Inferior parietal cortex (tissue), 1 donor: ENCODE measurements at regions not wholly inside any gene's neighbourhood (a gene's known extent, or its start where the extent isn't known, plus 50 kb on each side); places are given as distances from the start of the nearest gene placed in this dataset.

Source experiments
- DNase-seq: peaks from one replicate; pipeline ENCODE4 v3.0.0-alpha.2; 2016; ENCODE audit errors: extremely low spot score

DNA sequence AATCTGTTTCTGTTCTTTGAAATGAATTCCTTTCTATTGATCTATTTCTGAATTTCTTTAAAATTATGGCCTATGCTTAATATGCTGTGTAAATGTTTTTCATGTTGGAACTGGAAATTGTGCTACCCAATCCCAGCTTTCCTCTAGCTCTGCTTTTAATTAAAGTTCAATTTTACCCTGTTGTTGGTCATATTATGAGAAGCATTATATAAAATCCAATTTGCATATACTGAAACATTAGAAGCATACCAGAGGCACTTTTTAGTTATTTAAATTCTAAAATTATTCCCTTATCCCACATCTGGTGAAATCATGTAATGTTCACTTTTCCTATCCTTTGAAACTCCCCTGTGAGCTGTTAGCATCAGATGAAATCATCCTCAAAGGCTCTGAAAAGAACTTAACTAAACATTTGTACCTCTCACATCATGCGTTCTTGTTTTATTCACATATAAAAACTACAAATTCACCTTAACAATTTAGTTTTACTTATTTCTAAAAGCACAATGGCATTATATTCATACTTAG is 160.6 kb upstream of the COL21A1 start:
- no peak for DNase-seq

- no peak for DNase-seq
Measured at GRCh38 chr6:56406276-56407269, 159.2 kb upstream of the COL21A1 start.

DNA sequence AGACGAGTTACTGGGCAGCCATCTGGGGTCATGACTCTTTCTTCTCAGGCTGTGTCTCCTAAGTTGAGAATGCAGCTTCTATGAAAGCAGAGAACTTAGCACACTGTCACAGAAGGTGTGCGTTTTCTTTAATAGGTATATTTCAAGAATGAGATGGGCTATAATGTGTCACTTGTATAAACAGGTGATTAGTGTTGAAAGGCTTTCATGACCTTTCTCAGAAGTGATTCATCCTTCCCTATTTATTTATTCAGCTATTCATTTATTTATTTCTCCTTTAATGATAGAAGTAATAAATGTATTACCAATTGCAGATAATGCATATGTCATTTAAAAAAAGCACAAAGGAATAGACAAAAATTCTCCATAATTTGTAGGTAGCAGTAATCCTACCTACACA is 157.2 kb upstream of the COL21A1 start:
- DNase-seq, result no peak

GRCh38 chr6:56403745-56404144 is 156.4 kb upstream of the COL21A1 start:
- DNase-seq, result no peak

GRCh38 chr6:56401477-56402070 is 154.2 kb upstream of the COL21A1 start:
- DNase-seq, result no peak

GRCh38 chr6:56400273-56400672 is 152.9 kb upstream of the COL21A1 start:
- DNase-seq, result no peak

DNA sequence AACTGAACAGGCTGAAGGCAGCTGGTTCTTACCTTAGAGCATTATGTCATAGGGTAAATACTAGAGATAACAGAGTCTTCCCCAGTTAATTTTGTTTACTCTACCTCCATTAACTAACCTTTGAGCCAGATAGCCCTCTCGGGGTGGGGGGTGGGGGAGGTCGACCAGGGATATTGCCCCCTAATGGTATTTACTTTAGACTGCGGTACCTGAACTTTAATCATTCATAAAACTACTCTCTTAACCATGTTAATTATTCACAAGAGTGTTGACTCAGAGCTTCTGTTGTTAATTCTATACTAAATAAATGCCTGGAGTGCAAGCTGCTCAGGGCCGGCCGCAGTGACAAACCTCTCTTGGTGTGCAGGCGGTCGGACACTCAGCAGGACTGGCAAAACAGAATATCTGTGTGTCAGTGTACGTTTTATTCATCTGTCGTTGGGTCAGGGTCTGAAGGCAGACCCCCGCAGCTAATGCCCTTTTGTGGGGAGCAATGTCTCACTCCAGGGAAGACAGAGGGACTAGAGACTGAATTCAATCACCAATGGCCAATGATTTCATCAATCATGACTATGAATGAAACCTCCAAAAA is 152.4 kb upstream of the COL21A1 start:
- no peak for DNase-seq

DNA sequence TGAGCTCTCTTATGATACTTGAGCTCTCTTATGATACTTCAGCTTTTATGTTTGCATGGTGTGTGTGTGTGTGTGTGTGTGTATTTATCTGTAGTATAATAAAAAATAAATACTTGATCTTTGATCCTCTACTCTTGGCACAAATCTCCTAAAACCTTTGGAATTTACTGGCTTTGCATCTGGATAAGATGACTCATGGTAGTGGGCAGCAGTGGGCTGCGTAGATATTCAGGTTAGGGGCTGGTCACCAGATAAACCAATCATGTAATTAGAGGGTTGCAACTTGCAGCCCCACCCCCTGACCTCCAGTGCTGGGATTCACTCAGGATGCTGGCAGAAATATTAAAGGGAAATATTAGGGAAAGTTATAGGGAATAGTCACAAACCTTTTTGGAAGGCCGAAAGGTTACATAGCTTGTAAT is 151.9 kb upstream of the COL21A1 start:
- no peak for DNase-seq

DNA sequence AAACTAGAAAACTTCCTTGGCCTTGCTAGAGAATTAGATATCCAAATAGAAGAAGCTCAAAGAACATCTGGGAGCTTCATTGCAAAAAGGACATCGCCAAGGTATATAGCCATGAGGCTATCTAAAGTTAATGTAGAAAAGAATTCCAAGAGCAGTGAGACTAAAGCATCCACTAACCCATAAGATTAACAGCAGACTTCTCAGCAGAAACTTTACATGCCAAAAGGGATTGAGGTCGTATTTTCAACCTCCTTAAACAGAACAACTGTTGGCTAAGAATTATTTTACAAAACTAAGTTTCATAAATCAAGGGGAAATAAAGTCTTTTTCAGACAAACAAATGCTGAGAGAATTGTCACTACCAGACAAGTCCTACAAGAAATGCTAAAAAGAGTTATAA is 149.1 kb upstream of the COL21A1 start:
- DNase-seq, result no peak

DNA sequence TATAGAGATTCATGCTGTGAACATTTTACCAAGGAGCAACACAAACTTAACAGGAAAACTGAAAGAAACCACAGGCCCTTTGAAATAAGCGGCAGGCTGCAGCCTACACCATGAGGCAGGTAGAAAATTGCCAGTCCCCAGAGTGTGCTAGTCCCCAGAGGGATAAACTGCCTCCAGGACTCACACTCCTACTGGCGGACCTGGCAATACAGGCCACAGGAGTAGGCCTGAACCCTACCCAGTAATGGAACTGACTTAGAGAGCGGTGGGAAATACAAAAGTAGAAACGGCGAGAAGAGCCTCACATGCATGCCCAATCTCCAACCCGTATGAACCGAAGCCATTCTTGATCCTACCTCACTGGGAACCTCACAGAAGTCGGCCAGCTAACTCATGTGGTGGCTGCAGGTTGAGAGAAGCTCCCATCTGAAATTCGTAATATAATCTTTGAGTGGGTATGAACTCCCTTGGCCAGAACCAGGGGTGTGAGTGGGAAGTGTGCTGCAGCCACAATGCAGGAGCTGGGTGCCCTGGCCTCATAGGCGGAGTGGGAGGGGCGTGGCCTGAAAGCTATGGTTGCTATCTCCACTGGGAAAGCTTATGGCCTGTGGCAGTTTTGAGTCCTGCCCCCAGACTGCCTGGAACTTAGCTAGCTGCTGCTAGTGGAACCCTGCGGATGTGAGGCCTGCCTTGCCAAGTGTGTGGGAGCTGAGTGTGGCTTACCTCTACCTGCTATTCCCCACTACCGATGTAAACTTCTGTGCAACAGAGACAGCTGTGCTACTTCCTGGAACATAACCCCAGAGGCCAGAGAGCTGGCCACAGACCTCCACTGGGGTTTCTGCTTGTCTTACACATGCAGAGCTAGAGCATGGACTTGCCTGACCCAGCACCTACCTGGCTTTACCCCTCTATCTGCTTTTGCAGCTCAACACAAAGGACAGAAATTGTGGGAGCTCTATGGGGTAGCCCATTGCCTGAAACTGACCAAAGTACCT is 146.5 kb upstream of the COL21A1 start:
- DNase-seq, result no peak

DNA sequence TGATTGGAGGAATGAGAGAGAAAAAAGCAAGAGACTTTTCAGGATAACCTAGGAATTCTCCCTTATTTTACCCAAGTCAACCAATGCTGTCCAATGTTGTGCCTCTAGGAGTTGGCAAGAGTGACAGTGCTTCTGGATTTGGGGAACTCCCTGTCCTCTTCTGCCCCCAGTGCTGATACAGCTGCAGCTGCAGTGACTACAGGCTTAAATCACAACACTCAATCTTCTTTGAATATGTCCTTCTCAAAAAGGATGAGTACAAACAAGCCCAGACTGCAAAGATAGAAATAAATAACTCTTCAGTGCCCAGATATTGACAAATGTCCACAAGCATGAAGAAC is 141.0 kb upstream of the COL21A1 start:
- DNase-seq, result no peak

DNA sequence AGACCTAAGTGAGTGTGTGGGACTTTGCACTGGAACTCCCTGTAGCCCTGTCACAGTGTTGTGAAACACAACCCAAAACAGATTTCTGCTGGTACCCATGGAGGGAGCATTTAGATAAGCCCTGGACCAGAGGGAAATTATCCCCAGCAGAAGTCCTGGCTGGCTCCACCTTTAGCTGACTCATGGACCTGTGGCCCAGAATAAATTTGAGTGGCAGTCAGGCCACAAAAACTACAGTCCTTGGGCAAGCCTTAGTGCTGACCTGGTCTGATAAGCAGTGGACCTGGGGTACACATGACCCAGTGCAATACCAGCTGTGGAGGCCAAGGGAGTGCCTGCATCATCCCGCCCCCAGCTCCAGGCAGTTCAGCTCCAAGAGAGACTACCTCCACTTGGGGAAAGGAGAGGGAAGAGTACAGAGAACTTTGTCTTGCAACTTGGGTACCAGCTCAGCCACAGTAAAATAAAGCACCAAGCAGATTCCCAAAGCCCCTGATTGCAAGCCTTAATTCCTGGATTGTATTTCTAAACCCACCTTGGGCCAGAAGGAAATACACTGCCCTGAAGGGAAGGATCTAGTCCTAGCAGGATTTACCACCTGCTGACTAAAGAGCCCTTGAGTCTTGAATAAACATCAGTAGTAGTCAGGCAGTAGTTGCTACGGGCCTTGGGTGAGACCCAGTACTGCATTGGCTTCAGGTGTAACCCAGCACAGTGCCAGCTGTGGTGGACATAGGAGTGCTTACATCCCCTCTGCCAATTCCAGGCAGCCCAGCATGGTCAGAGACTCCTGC is 140.4 kb upstream of the COL21A1 start:
- no peak for DNase-seq

DNA sequence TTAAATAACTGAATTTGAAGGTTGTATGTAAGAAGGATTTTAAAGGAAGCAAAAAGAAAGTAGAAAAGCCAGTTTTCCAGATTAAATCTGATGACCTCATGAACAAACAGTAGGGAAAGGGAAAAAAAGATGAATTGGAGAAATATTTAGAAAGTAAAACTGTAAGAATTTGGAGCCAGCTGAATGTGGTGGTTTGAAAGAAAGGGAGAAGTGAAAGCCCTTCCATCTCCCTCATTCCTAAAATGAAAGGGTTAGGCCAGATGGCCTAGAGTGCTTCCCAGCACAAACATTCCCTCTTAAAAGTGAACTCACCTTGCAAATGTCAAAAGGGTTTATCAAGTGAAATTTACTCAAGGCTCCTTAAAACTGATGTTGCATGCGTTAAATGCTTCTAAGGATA is 139.3 kb upstream of the COL21A1 start:
- DNase-seq, result no peak

DNA sequence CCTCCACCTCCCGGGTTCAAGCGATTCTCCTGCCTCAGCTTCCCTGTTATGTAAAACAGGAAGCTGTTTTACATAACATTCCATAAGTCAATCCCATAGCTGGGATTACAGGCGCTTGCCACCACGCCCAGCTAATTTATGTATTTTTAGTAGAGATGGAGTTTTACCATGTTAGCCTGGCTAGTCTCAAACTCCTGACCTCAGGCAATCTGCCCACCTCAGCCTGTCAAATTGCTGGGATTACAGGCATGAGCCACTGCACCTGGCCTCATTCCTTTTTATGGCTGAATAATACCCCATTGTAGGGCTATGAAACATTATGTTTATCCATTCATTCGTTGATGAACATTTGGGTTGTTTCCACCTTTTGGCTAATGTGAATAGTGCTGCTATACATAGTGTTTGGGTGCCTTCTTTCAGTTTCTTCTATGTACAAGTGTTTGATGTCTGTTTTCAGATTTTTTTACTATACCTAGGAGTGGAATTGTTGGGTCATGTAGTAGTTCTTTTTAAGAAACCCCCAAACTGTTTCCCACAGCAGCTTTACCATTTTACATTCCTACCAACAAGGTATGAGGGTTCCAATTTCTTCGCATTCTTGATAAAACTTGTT is 138.7 kb upstream of the COL21A1 start:
- DNase-seq, result no peak

DNA sequence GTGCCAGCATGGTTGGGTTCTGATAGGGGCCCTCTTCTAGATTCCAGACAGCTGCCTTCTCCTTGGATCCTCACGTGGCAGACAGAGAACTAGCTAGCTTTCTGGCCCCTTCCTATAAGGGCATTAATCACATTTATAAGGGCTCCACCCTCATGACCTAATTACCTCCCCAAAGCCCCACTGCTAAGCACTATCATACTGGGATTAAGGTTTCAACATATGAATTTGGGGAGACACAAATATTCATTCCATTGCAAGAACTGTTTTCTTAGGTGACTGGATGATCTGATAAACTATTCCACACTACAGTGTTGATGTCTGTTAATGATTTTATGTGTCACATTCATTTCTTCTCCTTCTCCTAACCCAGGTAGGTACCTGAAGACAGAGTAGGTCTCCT is 135.8 kb upstream of the COL21A1 start:
- DNase-seq, result no peak

DNA sequence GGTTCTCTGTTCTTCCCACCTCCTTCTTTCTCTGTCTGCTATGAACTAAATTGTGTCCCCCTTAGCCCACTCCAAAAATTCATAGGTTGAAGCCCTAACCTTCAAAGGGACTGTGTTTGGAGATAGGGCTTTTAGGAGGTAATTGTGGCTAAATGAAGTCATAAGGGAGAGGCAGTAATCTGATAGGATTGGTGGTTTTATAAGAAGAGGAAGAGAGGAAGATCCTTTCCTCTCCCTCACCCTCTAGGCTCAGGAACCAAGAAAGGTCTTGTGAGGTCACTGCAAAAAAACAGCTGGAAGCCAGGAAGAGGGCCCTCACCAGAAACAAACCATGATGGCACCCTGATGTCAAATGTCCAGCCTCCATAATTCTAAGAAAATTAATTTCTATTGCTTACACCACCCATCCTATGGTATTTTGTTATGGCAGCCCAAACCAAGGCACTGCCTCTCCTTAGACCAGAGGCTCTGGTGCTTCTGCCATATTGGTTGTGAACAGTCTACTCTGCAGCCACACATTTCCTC is 135.1 kb upstream of the COL21A1 start:
- DNase-seq, result no peak

GRCh38 chr6:56381801-56382251 is 134.4 kb upstream of the COL21A1 start:
- DNase-seq, result no peak

GRCh38 chr6:56380476-56380875 is 133.1 kb upstream of the COL21A1 start:
- no peak for DNase-seq

- DNase-seq, result no peak
Measured at GRCh38 chr6:56378966-56379585, 131.7 kb upstream of the COL21A1 start.
